ENCODE measurements at regions not wholly inside any gene's neighbourhood (a gene's known extent, or its start where the extent isn't known, plus 50 kb on each side); places are given as distances from the start of the nearest gene placed in this dataset.

DNA sequence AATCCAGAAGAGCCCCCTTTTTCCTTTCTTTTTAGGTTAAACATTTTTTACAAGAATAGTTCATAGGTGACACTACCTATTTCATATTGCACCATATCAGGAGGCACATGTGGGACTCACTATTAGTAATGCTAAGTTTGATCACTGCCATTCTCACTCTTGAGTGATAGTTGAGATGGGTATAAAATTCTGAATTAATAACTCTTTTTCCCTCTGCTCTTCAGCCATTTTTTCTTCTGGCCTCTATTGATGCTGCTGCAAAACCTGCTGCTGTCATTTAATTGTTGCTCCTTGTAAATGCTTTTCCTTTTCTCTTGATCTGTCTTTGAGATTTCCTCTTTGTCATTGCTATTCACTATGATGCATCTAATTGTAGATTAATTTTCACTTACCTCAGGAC, 482.0 kb downstream of the MID1IP1 start:
- no peak for TF ChIP-seq TAF1 (IDR thresholded peaks at IDR 0.05; ENCODE audit: low read depth)
- no peak for TF ChIP-seq NFIC (IDR thresholded peaks at IDR 0.05)
- no peak for TF ChIP-seq FOXM1 (IDR thresholded peaks at IDR 0.05; ENCODE audit: borderline replicate concordance, low read depth)
- TF ChIP-seq CEBPB (IDR thresholded peaks at IDR 0.05): no peak
- TF ChIP-seq TCF12 (IDR thresholded peaks at IDR 0.05; ENCODE audit: low read depth): no peak
- TF ChIP-seq, protein P1, sequence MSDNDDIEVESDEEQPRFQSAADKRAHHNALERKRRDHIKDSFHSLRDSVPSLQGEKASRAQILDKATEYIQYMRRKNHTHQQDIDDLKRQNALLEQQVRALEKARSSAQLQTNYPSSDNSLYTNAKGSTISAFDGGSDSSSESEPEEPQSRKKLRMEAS (IDR thresholded peaks at IDR 0.05): no peak
- no peak for TF ChIP-seq EGR1 (IDR thresholded peaks at IDR 0.05)
- TF ChIP-seq CREB1 (IDR thresholded peaks at IDR 0.05; ENCODE audit: low read depth): no peak
- TF ChIP-seq, protein P2, sequence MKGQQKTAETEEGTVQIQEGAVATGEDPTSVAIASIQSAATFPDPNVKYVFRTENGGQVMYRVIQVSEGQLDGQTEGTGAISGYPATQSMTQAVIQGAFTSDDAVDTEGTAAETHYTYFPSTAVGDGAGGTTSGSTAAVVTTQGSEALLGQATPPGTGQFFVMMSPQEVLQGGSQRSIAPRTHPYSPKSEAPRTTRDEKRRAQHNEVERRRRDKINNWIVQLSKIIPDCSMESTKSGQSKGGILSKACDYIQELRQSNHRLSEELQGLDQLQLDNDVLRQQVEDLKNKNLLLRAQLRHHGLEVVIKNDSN (IDR thresholded peaks at IDR 0.05): no peak
- no peak for TF ChIP-seq RAD21 (IDR thresholded peaks at IDR 0.05; ENCODE audit: low read depth)
- no peak for TF ChIP-seq TEAD4 (IDR thresholded peaks at IDR 0.05)
- no peak for TF ChIP-seq ZBTB7A (IDR thresholded peaks at IDR 0.05; ENCODE audit: low read depth)
- no peak for TF ChIP-seq EP300 (IDR thresholded peaks at IDR 0.05; ENCODE audit: borderline replicate concordance)
- TF ChIP-seq, protein P3, sequence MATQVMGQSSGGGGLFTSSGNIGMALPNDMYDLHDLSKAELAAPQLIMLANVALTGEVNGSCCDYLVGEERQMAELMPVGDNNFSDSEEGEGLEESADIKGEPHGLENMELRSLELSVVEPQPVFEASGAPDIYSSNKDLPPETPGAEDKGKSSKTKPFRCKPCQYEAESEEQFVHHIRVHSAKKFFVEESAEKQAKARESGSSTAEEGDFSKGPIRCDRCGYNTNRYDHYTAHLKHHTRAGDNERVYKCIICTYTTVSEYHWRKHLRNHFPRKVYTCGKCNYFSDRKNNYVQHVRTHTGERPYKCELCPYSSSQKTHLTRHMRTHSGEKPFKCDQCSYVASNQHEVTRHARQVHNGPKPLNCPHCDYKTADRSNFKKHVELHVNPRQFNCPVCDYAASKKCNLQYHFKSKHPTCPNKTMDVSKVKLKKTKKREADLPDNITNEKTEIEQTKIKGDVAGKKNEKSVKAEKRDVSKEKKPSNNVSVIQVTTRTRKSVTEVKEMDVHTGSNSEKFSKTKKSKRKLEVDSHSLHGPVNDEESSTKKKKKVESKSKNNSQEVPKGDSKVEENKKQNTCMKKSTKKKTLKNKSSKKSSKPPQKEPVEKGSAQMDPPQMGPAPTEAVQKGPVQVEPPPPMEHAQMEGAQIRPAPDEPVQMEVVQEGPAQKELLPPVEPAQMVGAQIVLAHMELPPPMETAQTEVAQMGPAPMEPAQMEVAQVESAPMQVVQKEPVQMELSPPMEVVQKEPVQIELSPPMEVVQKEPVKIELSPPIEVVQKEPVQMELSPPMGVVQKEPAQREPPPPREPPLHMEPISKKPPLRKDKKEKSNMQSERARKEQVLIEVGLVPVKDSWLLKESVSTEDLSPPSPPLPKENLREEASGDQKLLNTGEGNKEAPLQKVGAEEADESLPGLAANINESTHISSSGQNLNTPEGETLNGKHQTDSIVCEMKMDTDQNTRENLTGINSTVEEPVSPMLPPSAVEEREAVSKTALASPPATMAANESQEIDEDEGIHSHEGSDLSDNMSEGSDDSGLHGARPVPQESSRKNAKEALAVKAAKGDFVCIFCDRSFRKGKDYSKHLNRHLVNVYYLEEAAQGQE (IDR thresholded peaks at IDR 0.05; ENCODE audit: low read depth): no peak
- TF ChIP-seq YY1 (IDR thresholded peaks at IDR 0.05; ENCODE audit: low read depth): no peak

DNA sequence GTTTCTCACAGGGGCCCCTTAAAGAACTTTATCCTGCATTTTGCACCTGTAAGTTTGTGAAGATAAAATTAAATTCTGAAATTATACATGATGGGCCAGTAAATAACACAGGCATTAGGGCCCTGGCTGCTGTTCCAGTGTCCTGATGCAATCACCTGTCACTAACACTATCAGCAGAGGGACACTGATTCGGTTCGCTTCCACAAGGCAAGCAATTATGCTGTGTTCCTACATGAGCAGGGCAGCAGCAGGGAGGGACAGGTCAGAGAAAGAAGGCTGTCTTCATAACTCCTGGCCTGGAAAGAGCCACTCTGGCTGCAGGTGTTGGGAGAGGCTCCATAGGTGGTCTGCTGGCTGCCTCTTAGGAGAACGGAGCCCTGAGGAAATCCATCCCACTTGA, 487.3 kb downstream of the MID1IP1 start:
- TF ChIP-seq ZBTB7A (IDR thresholded peaks at IDR 0.05; ENCODE audit: low read depth) (no peak), TEAD4 (IDR thresholded peaks at IDR 0.05) (no peak), EGR1 (IDR thresholded peaks at IDR 0.05) (no peak), YY1 (IDR thresholded peaks at IDR 0.05; ENCODE audit: low read depth) (no peak), CEBPB (IDR thresholded peaks at IDR 0.05) (no peak), TCF12 (IDR thresholded peaks at IDR 0.05; ENCODE audit: low read depth) (no peak), FOXM1 (IDR thresholded peaks at IDR 0.05; ENCODE audit: borderline replicate concordance, low read depth) (no peak), CREB1 (IDR thresholded peaks at IDR 0.05; ENCODE audit: low read depth) (no peak), EP300 (IDR thresholded peaks at IDR 0.05; ENCODE audit: borderline replicate concordance) (no peak)
- TF ChIP-seq, protein P3 (IDR thresholded peaks at IDR 0.05; ENCODE audit: low read depth): no peak
- TF ChIP-seq, protein P1 (IDR thresholded peaks at IDR 0.05): no peak
- TF ChIP-seq, protein P2 (IDR thresholded peaks at IDR 0.05): no peak

DNA sequence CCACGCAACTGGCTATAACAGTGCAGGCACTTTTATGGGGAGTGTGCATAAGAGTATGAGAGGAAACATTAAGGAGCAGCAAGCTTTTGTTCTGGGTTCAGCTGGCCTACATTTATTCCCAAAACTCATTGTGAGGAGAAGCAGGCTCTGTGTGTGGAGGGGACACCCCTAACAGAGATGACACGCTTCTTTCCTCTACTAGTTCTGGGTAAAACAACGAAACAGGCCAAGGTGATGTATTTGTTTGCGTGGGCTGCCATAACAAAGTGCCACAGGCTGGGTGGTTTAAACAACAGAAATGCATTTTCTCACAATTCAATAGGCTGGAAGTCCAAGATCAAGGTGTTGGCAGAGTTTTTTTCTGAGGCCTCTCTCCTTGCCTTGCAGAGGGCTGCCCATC, 488.6 kb downstream of the MID1IP1 start:
- no peak for TF ChIP-seq EP300 (IDR thresholded peaks at IDR 0.05; ENCODE audit: borderline replicate concordance)
- TF ChIP-seq FOXM1 (IDR thresholded peaks at IDR 0.05; ENCODE audit: borderline replicate concordance, low read depth): no peak
- TF ChIP-seq, protein P3 (IDR thresholded peaks at IDR 0.05; ENCODE audit: low read depth): no peak
- no peak for TF ChIP-seq NFIC (IDR thresholded peaks at IDR 0.05)
- TF ChIP-seq CEBPB (IDR thresholded peaks at IDR 0.05): no peak

DNA sequence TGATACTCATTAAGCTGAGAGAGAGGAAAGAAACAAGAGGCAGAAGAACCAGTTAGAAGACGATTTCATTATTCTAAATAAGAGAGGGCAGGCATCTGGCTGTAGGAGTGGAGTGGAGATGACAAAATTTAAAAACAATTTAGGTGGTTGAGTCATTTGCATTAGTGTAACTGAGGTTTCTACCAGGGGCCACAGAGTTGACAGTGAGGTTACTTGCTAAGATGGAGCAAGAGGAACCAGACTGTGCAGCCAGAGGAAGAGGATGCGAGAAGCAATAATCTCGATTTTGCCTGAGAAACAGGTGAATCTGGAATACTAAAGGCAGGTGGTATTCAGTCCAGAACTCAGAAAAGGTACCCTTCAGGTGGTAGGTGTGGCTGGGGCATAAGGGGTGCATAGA, 491.9 kb downstream of the MID1IP1 start:
- TF ChIP-seq EGR1 (IDR thresholded peaks at IDR 0.05) (no peak), RAD21 (IDR thresholded peaks at IDR 0.05; ENCODE audit: low read depth) (no peak), TCF12 (IDR thresholded peaks at IDR 0.05; ENCODE audit: low read depth) (no peak), YY1 (IDR thresholded peaks at IDR 0.05; ENCODE audit: low read depth) (no peak), CREB1 (IDR thresholded peaks at IDR 0.05; ENCODE audit: low read depth) (no peak), NFIC (IDR thresholded peaks at IDR 0.05) (no peak), EP300 (IDR thresholded peaks at IDR 0.05; ENCODE audit: borderline replicate concordance) (no peak), TAF1 (IDR thresholded peaks at IDR 0.05; ENCODE audit: low read depth) (no peak), CEBPB (IDR thresholded peaks at IDR 0.05) (no peak), FOXM1 (IDR thresholded peaks at IDR 0.05; ENCODE audit: borderline replicate concordance, low read depth) (no peak), ZBTB7A (IDR thresholded peaks at IDR 0.05; ENCODE audit: low read depth) (no peak)
- TF ChIP-seq, protein P2 (IDR thresholded peaks at IDR 0.05): no peak
- TF ChIP-seq, protein P3 (IDR thresholded peaks at IDR 0.05; ENCODE audit: low read depth): no peak
- TF ChIP-seq, protein P1 (IDR thresholded peaks at IDR 0.05): no peak

Data from Ishikawa (cell line).